ENCODE measurements at regions not wholly inside any gene's neighbourhood (a gene's known extent, or its start where the extent isn't known, plus 50 kb on each side); places are given as distances from the start of the nearest gene placed in this dataset.

DNA sequence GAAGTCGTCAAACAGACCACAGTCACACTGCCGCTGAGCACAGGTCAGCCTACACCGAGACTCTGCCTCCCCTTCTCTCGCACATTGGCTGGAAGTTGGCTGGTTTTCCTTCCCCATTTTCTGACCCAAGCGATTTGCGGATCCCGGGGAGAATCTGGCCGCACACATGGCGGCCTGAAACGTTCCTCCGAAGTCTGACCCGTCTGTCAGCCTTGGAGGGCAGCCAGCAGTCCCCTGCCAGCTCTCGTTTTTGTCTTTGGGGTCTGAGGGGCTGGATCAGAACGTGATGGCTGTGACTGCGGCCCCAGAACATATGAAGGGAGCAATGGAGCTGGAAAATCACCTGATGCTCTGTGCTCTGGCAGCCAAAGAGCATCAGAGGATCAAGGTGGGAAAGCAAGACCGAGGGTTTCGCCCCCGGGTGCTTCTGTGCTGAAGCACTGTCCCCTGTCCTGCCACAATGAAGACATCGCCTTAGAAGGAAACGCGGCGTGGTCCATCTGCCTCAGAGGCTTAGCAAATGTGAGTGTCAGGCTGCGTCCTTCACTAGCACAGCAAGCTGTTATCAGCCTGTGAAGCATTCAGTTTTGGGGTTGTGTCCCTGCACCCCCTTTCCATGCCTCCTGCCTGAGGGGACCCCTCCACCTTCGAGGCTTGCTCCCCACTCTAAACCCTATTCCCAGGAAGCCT, 119.3 kb upstream of the SHH start:
- DNase-seq = no peak

DNA sequence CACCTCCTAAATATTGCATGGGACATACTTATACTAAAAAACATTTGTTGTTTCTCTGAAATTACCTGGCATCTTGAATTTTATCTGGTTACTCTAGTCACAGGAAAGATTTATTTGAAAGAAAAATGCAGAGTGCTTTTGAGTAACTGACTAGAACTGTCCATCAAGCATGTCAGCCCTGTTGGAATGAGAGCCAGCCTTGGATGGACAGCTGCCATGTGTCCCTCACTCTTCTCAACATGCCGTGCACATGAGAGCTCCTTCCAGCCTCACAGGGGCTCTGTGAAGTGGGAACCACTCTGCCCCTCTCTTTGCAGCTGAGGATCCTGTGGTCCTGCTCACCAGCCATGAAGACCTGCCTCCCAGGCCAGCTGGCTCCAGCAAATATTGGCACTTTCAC, 118.3 kb upstream of the SHH start:
- no peak for DNase-seq

DNA sequence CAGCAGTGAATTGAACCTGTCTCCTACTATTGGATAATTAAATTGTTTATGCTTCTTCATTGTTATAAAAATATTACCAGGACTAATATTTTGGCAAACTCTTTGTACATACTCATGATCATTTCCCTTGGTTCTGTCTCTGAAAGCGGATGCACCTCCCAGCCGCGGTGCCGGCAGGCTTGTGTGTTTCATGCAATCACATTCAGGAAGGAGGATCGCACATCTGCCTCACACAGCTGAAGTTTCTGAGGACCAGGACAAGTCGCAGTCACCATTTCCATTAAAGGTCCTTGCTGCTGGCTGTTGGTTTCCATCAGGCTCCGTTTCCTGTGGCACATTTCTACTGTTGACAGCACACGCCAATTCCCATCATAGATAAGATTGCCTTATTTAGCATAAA, 117.8 kb upstream of the SHH start:
- no peak for DNase-seq

DNA sequence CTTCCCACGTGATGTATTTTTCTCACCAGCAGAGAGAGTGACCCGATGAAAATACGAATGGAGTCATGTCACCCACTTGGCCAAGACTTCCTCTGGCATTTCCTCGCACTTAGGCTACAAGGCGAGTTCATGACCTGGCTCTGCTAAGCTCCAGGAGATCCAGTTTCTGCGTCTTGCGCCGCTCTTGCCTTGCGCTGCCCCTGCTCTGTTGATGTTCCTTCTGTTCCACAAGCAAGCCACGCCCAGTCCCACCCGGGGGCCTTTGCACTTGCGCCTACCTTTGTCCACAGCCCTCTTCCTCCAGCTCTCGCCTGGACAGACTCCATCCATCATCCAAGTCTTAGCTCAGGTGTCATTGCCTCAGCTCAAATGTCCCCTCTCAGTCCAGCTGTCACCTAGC, 116.3 kb upstream of the SHH start:
- DNase-seq = no peak

DNA sequence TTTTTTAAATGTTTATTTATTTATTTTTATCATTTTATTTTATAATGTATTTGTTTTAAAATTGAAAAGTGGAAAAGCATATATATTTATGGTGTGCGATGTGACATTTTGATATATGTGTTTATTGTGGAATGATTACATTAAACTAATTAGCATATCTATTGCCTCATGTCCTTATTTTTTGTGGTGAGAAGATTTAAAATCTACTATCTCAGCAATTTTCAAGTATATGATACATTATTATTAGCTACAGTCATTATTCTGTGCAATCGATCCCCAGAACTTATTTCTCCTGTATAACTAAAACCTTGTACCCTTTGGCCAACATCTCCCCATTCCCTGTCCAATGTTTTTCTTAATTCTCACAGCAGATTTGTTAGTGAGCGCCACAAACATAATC, 115.6 kb upstream of the SHH start:
- no peak for DNase-seq

DNA sequence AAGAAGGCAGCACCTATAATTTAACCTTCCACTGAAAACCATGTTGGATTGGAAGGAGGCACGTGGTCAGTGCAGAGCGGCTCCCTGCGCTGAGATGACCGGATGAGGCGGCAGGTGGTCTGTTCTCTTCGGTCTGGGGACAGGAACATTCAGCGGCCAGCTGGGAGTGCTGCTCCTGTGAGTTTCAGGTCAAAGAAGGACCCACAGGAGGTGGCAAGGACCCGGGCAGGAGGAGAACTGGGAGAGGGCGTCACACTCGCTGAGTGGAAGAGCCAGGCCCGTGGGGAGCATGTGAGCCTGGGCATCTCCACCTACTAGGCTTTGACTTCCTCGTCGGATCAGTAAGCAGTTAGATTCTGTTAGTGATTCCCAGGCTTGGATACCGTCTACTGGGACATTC, 113.4 kb upstream of the SHH start:
- DNase-seq = no peak

DNA sequence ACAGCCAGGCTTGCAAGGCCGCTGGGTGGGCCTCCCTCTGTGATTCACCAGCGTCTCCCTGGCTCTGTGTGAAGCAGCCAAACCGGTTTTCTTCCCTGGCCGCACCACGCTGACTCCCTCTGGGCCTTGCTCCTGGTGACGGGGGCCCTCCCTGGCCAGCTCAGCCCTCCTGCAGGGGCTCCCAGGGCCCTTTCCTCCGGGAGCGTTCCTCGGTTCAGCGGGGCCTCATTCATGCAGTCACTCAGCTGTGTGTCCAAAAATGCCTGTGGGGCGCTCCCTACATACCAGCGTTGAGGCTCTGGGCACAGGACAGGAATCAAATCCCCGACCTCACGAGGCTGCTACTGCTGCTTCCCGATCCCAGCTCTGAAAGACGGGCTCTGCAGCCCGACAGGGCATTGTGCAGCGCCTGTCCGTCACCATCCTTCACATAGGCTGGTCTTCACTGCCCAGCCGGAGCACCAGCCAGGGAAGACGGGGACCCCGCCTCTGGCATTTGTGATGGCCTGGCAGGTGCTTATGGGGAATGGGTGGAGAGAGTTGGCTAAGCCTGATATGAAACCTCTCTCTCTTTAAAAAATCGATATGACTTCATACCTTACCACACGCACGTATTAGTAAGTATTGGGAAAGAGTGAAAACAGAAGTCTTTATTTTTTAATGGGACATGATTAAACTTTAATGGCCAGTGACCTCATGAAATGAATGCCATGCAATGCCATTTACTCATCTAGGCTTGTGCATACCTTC, 110.0 kb upstream of the SHH start:
- DNase-seq = no peak

DNA sequence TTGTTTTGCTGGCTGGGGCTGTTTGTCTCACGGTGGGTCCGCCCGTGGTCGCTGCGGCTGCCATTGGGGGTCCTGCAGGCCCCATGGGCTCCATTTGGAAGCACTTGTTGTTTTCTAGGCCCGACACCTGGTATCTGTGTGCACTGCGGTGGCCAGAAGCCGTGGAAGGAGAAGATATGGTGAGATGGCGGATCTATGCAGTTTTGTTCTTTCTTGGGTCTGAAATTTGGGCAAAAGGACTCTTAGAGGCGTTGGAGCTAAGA, 109.5 kb upstream of the SHH start:
- DNase-seq = no peak

DNA sequence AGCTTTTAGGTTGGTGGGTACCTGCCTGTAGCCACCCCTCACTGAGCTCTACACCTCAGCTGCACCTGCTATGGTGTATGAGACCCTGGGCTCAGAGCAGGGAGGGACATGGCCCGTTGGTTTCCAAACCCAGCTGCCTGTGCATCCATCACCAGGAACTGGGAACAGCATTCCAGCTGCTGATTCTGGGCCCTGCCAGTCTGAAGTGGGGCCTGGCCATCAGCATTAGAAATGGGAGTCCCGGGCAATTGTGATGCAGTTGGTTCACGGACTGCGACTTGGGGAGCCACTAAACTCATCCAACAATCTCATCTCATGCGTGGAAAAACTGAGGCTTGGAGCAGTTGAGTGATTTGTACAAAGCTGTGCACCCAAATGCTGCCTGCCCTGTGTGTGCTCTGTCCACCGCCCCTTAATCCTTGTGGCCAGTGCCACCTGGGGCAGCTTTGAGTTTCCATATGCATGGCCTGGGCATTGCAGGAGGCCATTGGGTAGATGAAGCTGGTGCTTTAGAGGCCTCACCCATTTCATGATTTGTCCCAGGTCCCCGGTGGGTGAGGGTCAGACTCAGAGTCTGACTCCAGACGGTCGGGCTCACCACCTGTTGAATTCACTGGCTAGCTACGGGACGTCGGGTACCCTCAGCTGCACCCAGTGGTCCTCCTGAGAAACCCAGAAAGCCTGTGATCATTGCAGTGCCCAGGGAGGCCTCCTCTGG, 109.0 kb upstream of the SHH start:
- no peak for DNase-seq

DNA sequence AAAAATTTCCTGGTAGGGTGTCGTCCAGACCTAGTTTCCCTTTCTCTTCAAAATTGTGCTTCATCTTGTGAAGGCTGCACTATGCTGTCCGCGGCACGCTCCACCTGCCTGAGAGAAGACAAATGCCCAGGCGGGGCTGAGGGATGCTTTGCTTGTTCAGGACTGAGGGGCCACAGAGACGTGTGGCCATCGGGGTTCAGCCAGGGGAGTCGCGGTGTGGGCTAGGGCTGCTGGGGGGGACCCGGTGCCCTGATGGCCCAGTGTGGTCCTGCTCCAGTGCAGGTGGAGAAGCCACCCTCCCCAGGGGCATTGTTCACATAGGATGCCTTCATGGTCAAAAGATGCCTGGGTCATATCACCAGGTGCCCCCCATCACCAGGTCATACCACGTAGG, 107.8 kb upstream of the SHH start:
- no peak for DNase-seq

DNA sequence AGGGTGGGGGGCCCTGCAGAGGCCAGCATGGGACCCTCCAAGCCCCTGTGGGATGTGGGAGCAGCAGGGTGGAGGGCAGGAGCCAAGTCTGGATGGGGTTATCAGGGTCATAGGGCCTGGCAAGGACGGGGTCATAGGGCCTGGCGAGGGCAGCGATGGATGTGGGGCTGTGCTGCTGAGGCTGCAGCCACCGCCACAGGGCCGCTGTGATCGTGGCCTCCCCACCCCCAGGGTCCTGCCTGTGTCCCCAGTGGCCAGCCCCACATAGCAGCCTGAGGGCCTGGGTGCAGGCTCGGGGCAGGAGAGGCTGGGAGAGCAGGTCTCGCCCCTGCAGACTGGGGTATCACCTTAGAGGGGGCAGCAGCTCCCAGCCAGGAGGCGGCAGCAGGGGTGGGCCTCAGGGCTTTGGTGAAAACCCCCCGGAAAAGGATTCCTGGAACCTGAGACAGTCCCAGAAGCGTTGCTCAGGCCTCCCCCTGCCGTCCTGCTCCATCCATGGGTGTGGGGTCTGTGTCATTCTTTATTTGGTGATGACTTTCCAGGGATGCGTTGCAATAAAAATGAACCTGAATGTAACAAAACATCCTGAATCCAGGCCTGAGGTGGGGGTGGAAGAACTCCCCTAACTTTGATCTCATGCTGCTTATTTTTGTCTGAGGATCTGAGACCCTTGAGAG, 107.3 kb upstream of the SHH start:
- no peak for DNase-seq

DNA sequence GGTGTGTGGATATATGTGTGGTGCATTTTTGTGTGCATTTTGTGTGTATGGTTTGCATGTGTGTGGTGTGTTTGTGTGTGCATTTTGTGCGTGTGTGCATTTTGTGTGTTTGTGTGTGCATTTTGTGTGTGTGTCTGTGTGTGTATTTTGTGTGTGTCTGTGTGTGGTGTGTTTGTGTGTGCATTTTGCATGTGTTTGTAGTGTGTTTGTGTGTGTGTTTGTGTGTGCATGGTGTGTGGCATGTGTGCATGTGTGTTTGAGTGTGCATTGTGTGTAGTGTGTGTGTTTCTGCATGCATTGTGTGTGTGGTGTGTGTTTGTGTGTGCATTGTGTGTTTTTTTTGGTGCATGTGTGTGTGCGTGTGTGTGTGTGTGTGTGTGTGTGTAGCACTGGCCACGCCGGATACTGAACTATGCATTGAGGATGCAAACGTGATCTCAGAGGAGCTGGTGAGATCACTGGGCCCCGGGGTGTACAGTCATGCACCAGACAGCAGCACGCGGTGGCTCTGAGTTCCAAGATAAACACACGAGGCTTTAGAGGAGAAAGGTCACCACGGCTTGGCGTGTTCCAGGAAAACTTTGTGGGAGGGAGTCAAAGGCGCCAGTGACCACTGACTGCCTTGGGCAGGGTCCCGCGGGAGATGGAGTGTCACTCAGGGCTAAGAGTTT, 106.6 kb upstream of the SHH start:
- DNase-seq = no peak

DNA sequence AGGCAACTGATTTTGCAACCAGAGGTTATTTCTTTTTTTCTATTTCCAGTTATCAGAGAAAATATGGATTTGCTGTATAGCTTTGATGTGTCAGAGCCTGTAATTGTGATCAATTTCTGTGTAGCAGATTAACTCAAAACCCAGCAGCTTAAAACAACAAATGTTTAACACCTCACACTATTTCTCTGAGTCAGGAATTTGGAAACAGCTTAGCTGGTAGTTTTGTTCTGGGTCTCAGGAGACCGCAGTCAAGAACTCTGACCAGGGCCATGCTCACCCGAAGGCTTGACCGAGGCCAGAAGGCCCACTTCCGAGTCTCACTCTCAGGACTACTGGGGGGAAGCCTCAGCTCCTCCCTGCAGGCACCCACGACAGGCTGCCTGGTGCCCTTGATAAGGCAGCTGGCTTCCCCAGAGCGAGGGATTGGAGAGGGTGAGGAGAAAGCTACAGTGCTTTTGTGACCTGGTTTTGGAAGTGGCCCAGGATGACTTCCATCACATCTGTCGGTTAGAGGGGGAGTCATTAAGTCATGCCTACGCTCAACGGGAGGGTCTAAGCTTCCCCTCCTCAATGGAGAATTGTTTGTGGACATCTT, 105.7 kb upstream of the SHH start:
- DNase-seq = no peak

DNA sequence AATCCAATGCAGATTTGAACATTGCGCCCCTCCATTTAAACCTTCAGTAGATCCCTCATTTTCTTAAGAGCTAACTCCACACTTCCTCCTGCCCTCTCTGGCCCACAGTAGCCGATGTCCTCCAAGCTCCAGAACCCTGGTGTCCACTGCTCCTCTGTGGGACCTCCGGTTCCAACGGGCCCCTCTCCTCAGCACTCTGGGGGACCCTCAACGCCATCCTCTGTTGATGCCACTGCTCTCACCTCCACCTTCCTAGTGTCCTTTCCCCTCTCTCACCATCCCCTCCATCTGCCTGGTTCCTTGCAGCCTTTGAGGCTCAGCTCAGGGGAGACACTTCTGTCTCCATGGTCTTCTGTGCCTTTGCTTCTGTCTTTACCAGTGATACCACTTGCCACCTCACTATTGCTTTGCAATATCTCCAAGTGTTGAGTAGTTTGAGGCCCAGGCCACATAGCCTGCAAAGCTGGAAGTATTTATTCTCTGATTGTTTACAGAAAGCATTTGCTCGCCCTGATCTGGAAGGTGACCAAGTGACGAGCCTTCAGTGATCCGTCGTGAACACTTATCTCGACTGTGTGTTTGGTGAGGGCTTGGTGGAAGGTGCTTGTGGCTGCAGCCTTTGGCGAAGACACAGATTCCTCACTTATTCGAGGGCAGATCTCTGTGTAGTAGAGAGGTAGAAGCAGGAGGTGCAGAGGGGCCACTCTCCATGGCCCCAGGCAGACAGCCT, 104.8 kb upstream of the SHH start:
- no peak for DNase-seq

DNA sequence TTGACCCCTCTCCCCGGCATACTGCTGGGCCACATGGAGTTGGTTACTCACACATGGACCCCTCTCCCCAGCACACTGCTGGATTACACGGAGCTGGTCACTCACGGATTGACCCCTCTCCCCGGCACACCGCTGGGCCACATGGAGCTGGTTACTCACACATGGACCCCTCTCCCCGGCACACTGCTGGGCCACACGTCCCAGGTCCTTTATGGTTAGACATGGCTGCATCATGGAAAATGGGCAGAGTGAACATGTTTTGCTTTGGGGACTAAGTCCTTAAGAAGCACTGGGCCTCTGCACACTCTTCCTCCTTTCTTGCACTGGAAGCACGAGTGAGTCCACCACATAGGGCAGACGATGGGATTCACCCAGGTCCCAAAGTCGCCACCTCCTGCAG, 102.1 kb upstream of the SHH start:
- DNase-seq = no peak

DNA sequence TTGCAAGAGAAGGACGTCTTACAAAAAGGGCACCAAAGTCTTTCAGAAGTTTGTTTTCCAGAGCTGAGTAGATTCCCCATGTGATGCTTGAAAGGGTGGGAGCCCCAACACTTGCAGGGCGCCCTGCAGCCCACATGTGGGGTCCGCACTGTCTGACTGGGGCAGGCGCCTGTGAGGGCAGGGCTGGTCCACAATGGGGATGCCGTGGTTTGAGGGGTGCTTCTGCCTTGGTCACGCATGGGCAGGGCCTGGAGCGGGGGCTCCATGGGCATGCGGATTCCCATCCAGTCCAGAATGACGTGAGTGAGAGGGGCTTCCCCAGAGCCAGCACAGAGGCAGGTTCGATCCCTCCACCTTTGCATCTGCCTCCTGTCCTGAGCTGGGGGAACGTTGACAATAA, 101.5 kb upstream of the SHH start:
- DNase-seq = no peak

DNA sequence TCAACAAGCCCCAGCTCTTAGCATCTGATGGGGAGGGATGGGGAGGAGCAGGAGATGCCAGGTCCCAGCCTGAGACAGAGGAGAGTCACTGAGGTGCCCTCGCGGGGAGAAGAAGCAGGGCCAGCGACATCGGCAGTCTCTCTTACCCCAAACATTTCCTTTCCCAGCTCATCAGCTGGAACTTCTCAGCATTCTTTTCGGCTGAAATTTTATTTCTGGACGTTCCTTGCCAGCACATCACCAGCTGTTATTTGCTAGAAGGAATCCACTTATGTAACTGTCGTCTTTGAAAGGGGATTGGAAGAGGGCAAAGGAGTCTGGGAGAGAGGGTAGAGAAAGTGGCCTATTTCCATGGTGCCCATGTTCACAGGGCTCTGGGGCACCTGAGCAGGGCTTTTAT, 101.0 kb upstream of the SHH start:
- DNase-seq = no peak

DNA sequence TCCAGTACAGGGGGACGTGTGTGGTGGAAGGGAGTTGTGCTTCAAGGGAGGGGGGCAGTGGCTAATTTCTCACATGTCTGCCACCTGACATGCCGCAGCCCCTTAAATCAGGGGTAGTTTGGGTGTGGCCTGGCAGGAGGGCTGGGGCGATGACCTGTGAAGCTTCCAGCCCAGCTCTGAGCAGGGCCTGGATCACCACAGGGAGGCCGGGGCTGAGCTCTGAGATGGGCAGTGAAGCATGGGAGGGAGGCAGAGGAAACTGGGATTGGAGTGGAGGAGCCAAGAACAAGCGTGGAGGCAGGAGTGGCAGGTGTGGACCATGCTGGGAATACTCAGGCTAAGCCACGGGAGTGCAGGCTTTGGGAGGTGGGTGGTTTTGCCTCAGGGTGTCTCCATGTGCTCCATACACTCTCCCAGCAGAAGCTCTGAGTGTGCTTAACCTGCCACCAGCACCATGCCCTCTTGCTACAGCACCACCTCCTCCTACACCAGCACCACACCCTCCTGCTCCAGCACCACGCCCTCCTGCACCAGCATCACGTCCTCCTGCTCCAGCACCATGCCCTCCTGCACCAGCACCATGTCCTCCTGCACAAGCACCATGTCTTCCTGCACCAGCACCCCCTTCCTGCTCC, 99.3 kb upstream of the SHH start:
- DNase-seq = no peak

DNA sequence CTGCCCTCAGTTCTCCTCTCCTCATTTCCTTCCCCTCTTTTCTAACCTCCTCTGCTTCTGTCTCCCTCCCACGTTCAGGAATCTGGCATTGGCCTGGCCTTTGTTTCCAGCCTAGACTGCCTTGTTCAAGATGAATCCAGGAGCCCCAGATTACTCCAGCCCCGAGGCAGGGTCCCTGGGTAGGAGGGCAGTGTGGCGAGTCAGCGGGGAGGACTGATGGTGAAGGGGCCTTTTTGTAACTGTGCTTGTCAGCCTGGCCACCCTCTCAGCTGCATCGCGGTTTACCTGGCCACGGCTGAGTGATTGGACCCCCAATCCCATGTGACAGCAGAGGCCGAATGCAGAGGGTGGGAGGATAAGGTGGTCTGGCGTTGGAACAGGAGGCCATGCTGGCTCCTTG, 96.1 kb upstream of the SHH start:
- DNase-seq = no peak

DNA sequence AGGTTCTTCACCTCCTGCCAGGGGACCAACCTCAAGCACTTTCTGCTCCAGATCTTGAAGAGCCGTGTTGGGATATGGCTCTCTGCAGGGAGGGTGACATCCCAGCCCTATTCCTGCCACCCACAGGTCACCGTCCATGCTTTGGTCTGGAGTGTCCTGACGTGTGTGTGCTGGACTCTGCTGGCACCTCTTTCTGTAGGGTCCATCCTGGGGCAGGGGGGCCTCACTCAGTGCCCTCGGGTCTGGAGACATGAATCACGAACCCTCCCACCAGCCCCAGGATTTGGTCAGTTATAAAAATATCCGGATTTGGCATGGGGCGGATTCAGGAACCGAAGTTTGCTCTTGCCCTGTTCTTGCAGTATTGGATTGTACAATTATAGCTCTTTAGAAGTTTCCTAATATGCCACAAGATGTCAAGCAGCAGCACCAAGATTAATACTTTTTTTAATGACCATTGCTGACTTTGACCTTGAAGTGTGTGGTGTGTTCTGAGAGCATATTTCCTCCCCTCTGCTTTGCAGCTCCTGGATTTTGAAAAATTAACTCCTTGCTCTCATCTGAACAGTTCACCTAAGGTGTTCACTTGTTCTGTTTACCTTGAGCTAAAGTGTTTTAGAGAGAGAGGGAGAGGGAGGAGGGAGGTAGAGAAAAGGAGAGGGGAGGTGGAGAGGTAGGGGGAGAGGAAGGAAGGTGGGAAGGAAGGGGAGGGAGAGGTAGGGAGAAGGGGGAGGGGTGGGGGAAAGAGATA, 95.4 kb upstream of the SHH start:
- DNase-seq = no peak

DNA sequence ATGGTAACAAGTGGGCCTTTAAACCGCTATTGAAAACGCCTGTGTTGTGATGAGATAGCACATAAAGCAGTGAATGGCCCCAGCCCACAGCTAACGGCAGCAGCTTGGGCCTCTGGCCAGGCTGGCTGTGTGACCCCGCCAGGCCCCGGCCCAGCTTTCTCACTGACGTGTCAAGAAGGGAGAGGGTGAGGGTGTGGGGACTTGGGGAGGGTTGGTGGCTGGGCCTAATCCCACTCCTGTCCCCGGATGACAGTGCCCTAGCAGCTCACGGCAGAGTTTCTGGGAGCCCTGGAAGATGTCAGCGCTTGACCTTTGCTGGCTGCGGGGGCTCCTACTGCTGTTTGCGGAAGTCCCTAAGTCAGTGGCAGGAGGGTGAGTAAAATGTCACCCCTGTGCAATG, 88.9 kb upstream of the SHH start:
- no peak for DNase-seq

Measured in NCI-H1417 treated with DMSO at 0.1 percent for 48 hours (cell line).